H1 (cell line): ENCODE measurements at regions not wholly inside any gene's neighbourhood (a gene's known extent, or its start where the extent isn't known, plus 50 kb on each side); places are given as distances from the start of the nearest gene placed in this dataset.

Source experiments
- CTCF ChIA-PET: fragments of 300-600 bp; sonication (Branson Sonifier 250); formaldehyde crosslinking; loops from one replicate; lab custom pipeline; 2021; ENCODE audit not compliant: partially characterized antibody; lab: Charles Lee
- POLR2A ChIA-PET: fragments of 300-600 bp; sonication (Branson Sonifier 250); formaldehyde crosslinking; loops from one replicate; lab custom pipeline; 2021; ENCODE audit warnings: inconsistent platforms; ENCODE audit not compliant: partially characterized antibody; lab: Charles Lee
- DNase-seq, 2 experiments: peaks; one replicate each; pipeline versions ENCODE4 v3.0.0 to v3.0.0-alpha.2; 2010 to 2022; ENCODE audit warnings: low spot score in 2 of 2, low read depth in 1 of 2, mixed read lengths in 1 of 2
- FAIRE-seq: peaks from 2 replicates; lab custom pipeline; 2011; peaks lifted over from hg19 to GRCh38; lab: Jason Lieb, UNC
- H2AFZ ChIP-seq: 2 replicates; pipeline ENCODE4 v1.8.1; 2012; ENCODE audit warnings: low read length, inconsistent platforms
- H2AK5ac ChIP-seq: 2 replicates; pipeline ENCODE4 v1.6.1; 2013; ENCODE audit warnings: low read depth, low read length
- H2BK120ac ChIP-seq: replicated peaks from 2 replicates; pipeline ENCODE3; 2013; ENCODE audit warnings: low read depth, low read length, inconsistent platforms
- H2BK12ac ChIP-seq: 2 replicates; pipeline ENCODE4 v1.6.1; 2013; ENCODE audit warnings: low read depth, low read length
- H2BK15ac ChIP-seq: 2 replicates; pipeline ENCODE4 v1.6.1; 2013; ENCODE audit warnings: low read length
- H2BK20ac ChIP-seq: 2 replicates; pipeline ENCODE4 v1.6.1; 2013; ENCODE audit warnings: low read length
- H2BK5ac ChIP-seq: 2 replicates; pipeline ENCODE4 v1.6.1; 2013; ENCODE audit warnings: low read depth, low read length
- H3K14ac ChIP-seq: 2 replicates; pipeline ENCODE4 v1.6.1; 2013; ENCODE audit warnings: inconsistent platforms; ENCODE audit not compliant: insufficient read length
- H3K18ac ChIP-seq: 2 replicates; pipeline ENCODE4 v1.6.1; 2013; ENCODE audit warnings: low read length; ENCODE audit errors: extremely low read depth
- H3K23ac ChIP-seq: 2 replicates; pipeline ENCODE4 v1.6.1; 2013; ENCODE audit warnings: inconsistent platforms; ENCODE audit not compliant: insufficient read length
- H3K23me2 ChIP-seq: 2 replicates; pipeline ENCODE4 v1.6.1; 2013; ENCODE audit warnings: low read depth, low read length
- H3K27ac ChIP-seq: 2 replicates; pipeline ENCODE4 v1.6.1; 2011; ENCODE audit warnings: low read depth, low read length, inconsistent platforms
- H3K27me3 ChIP-seq, 4 experiments: replicated peaks in 1 of 4; 1 replicate in 1 of 4; 2 replicates in 3 of 4; pipeline versions ENCODE4 v1.6.1 to v1.8.1; 2011 to 2013; ENCODE audit warnings: low read length in 3 of 4, mild to moderate bottlenecking in 3 of 4, inconsistent platforms in 2 of 4, mixed read lengths in 2 of 4, moderate library complexity in 1 of 4; ENCODE audit not compliant: control insufficient read depth in 3 of 4, insufficient read depth in 3 of 4; ENCODE audit errors: extremely low read depth in 1 of 4
- H3K36me3 ChIP-seq, 4 experiments: 2 replicates each; pipeline versions ENCODE4 v1.6.1 to v1.8.1; 2011 to 2013; ENCODE audit warnings: mild to moderate bottlenecking in 4 of 4, low read length in 3 of 4, moderate library complexity in 2 of 4, control low read depth in 1 of 4, inconsistent platforms in 1 of 4; ENCODE audit not compliant: insufficient read depth in 4 of 4, control insufficient read depth in 2 of 4
- H3K4ac ChIP-seq: replicated peaks from 2 replicates; pipeline ENCODE3; 2013; ENCODE audit warnings: low read length, low read depth, mixed read lengths, inconsistent platforms; ENCODE audit not compliant: insufficient read length
- H3K4me1 ChIP-seq, 4 experiments: replicated peaks in 1 of 4; 1 replicate in 1 of 4; 2 replicates in 3 of 4; pipeline versions ENCODE4 v1.6.1 to v1.8.1; 2011 to 2013; ENCODE audit warnings: low read length in 3 of 4, inconsistent platforms in 2 of 4, mixed read lengths in 1 of 4; ENCODE audit not compliant: insufficient read depth in 4 of 4, control insufficient read depth in 3 of 4
- H3K4me2 ChIP-seq, 2 experiments: 2 replicates each; pipeline versions ENCODE4 v1.6.1 to v1.8.1; 2011 to 2013; ENCODE audit warnings: low read depth in 2 of 2, low read length in 2 of 2, control low read depth in 1 of 2, inconsistent platforms in 1 of 2, mild to moderate bottlenecking in 1 of 2; ENCODE audit not compliant: insufficient read depth in 1 of 2
- H3K4me3 ChIP-seq, 4 experiments: fragments of 200-600, 300-600 bp in 1 of 4; sonication (generic), shearing (Covaris generic), sonication (Bioruptor Twin) in 1 of 4; 2 replicates each; pipeline versions ENCODE4 v1.5.1 to v1.8.1; 2011 to 2016; ENCODE audit warnings: low read length in 4 of 4, low read depth in 3 of 4, control low read depth in 2 of 4, inconsistent platforms in 2 of 4, mild to moderate bottlenecking in 2 of 4, mixed read lengths in 1 of 4, moderate library complexity in 1 of 4; ENCODE audit not compliant: insufficient read depth in 2 of 4; ENCODE audit errors: extremely low read depth in 1 of 4
- H3K56ac ChIP-seq: replicated peaks from 2 replicates; pipeline ENCODE3; 2013; ENCODE audit warnings: low read depth, mild to moderate bottlenecking, mixed read lengths, low read length, inconsistent platforms; ENCODE audit not compliant: insufficient read length
- H3K79me1 ChIP-seq: 2 replicates; pipeline ENCODE4 v1.6.1; 2013; ENCODE audit warnings: low read depth, low read length, control low read depth
- H3K79me2 ChIP-seq, 2 experiments: 2 replicates each; pipeline versions ENCODE4 v1.6.1 to v1.8.1; 2012 to 2013; ENCODE audit warnings: low read length in 2 of 2, mild to moderate bottlenecking in 2 of 2, inconsistent platforms in 1 of 2; ENCODE audit not compliant: insufficient read depth in 2 of 2, control insufficient read depth in 1 of 2
- H3K9ac ChIP-seq, 4 experiments: replicated peaks in 1 of 4; 1 replicate in 1 of 4; 2 replicates in 3 of 4; pipeline versions ENCODE4 v1.6.1 to v1.8.1; 2011 to 2013; ENCODE audit warnings: low read depth in 3 of 4, low read length in 3 of 4, control low read depth in 2 of 4, mild to moderate bottlenecking in 2 of 4, moderate library complexity in 2 of 4, inconsistent platforms in 1 of 4; ENCODE audit errors: extremely low read depth in 1 of 4
- H3K9me3 ChIP-seq, 2 experiments: 2 replicates each; pipeline versions ENCODE4 v1.6.1 to v1.8.1; 2012 to 2013; ENCODE audit warnings: mild to moderate bottlenecking in 2 of 2, moderate library complexity in 2 of 2, control low read depth in 1 of 2, inconsistent platforms in 1 of 2, low read depth in 1 of 2, low read length in 1 of 2, mixed read lengths in 1 of 2; ENCODE audit not compliant: insufficient read depth in 2 of 2
- H4K20me1 ChIP-seq, 2 experiments: replicated peaks in 1 of 2; 2 replicates each; pipeline versions ENCODE3 to v1.8.1; 2011 to 2013; ENCODE audit warnings: inconsistent platforms in 2 of 2, low read length in 2 of 2, mild to moderate bottlenecking in 1 of 2; ENCODE audit not compliant: insufficient read depth in 2 of 2, control insufficient read depth in 1 of 2
- H4K5ac ChIP-seq: 2 replicates; pipeline ENCODE4 v1.6.1; 2013; ENCODE audit warnings: low read length, low read depth, mixed read lengths, inconsistent platforms; ENCODE audit not compliant: insufficient read length
- H4K8ac ChIP-seq: 2 replicates; pipeline ENCODE4 v1.8.0; 2013; ENCODE audit warnings: mild to moderate bottlenecking, moderate library complexity, low read length, inconsistent platforms; ENCODE audit not compliant: insufficient read depth; ENCODE audit errors: extremely low read depth
- H4K91ac ChIP-seq: replicated peaks from 2 replicates; pipeline ENCODE3; 2013; ENCODE audit warnings: low read length, mixed read lengths, inconsistent platforms; ENCODE audit not compliant: insufficient read length
- ATF2 ChIP-seq: IDR thresholded peaks from 2 replicates; pipeline ENCODE4 v1.6.1; 2012; ENCODE audit warnings: low read length, inconsistent platforms
- CBX8 ChIP-seq: fragments of 300-800, 300-1000 bp; sonication (generic); IDR thresholded peaks from 2 replicates; pipeline ENCODE4 v1.7.1; 2016; ENCODE audit warnings: low read depth, low read length, borderline replicate concordance
- CHD1 ChIP-seq: IDR thresholded peaks from 2 replicates; pipeline ENCODE4 v1.6.1; 2012; ENCODE audit warnings: low read depth, low read length, improper control_type of control experiment
- CREB1 ChIP-seq: IDR thresholded peaks from 2 replicates; pipeline ENCODE4 v1.6.1; 2012; ENCODE audit warnings: inconsistent platforms
- FOSL1 ChIP-seq: IDR thresholded peaks from 2 replicates; pipeline ENCODE4 v1.6.1; 2011; ENCODE audit warnings: mild to moderate bottlenecking, low read depth, low read length, moderate library complexity; ENCODE audit not compliant: insufficient read depth
- GTF2F1 ChIP-seq: IDR thresholded peaks from 2 replicates; pipeline ENCODE4 v1.6.1; 2012; ENCODE audit warnings: low read depth, low read length, improper control_type of control experiment, borderline replicate concordance
- JUN ChIP-seq: IDR thresholded peaks from 2 replicates; pipeline ENCODE4 v1.6.1; 2011; ENCODE audit warnings: low read depth, mild to moderate bottlenecking, improper control_type of control experiment, low read length
- MAFK ChIP-seq: IDR thresholded peaks from 2 replicates; pipeline ENCODE4 v1.6.1; 2012; ENCODE audit warnings: low read depth, mild to moderate bottlenecking, improper control_type of control experiment, low read length
- NRF1 ChIP-seq: IDR thresholded peaks from 2 replicates; pipeline ENCODE4 v1.6.1; 2011; ENCODE audit warnings: mild to moderate bottlenecking, low read depth, low read length, improper control_type of control experiment
- POLR2AphosphoS5 ChIP-seq: IDR thresholded peaks from 2 replicates; pipeline ENCODE4 v1.6.1; 2011; ENCODE audit warnings: low read depth, low read length
- RXRA ChIP-seq: IDR thresholded peaks from 2 replicates; pipeline ENCODE4 v1.6.1; 2011; ENCODE audit warnings: low read depth, mild to moderate bottlenecking, low read length, moderate library complexity; ENCODE audit not compliant: insufficient read depth
- SIN3A ChIP-seq, 2 experiments: IDR thresholded peaks in 1 of 2; conservative IDR thresholded peaks in 1 of 2; 2 replicates each; pipeline ENCODE4 v1.6.1; 2011 to 2012; ENCODE audit warnings: low read length in 2 of 2, improper control_type of control experiment in 1 of 2, low read depth in 1 of 2, mild to moderate bottlenecking in 1 of 2
- SP4 ChIP-seq: IDR thresholded peaks from 2 replicates; pipeline ENCODE4 v1.6.1; 2012; ENCODE audit warnings: low read length, inconsistent platforms
- SRF ChIP-seq: IDR thresholded peaks from 2 replicates; pipeline ENCODE4 v1.6.1; 2011; ENCODE audit warnings: mild to moderate bottlenecking, low read depth, low read length, moderate library complexity
- TCF12 ChIP-seq: IDR thresholded peaks from 2 replicates; pipeline ENCODE4 v1.6.1; 2011; ENCODE audit warnings: low read depth, mild to moderate bottlenecking, low read length
- ZNF274 ChIP-seq: IDR thresholded peaks from 2 replicates; pipeline ENCODE4 v1.7.0; 2012; ENCODE audit warnings: low read length, borderline replicate concordance; ENCODE audit errors: extremely low read depth

- Histone ChIP-seq H3K36me3 (no peaks in the 10 kb centered on the region), H3K4me3 (no peak overlapping the region), H3K27me3 (no peaks in the 10 kb centered on the region), H3K14ac (no peak overlapping the region), H2BK15ac (no peak overlapping the region), H2AK5ac (no peak overlapping the region), H4K5ac (no peak overlapping the region), H2BK20ac (no peak overlapping the region), H2AFZ (no peak overlapping the region), H2BK12ac (no peak overlapping the region), H4K91ac (no peak overlapping the region), H3K79me2 (no peaks in the 10 kb centered on the region), H3K79me1 (no peaks in the 10 kb centered on the region), H3K23ac (no peak overlapping the region), H3K4me1 (no peaks in the 10 kb centered on the region), H3K9ac (no peak overlapping the region), H3K4ac (no peak overlapping the region), H3K56ac (no peak overlapping the region), H3K4me2 (no peak overlapping the region), H4K8ac (no peak overlapping the region), H4K20me1 (no peaks in the 10 kb centered on the region), H3K18ac (no peak overlapping the region), H2BK120ac (no peak overlapping the region), H2BK5ac (no peak overlapping the region), H3K23me2 (no peaks in the 10 kb centered on the region), H3K27ac (no peak overlapping the region), H3K9me3 (peaks cover 58 to 60% of the 10 kb centered on the region in 2 experiments)
- no peak for DNase-seq
- FAIRE-seq: no peak
- CTCF ChIA-PET: no interaction called here
- POLR2A ChIA-PET: no interaction called here
- TF ChIP-seq TCF12 (no peak), MAFK (no peak), SRF (no peak), POLR2AphosphoS5 (no peak), SIN3A (conservative IDR thresholded peaks at IDR 0.05 in 1 of 2, IDR thresholded peaks at IDR 0.05 in 1 of 2; ENCODE audit: low read depth in 1 of 2, low read length in 2 of 2) (no peak), GTF2F1 (no peak), CREB1 (no peak), ZNF274 (no peak), CBX8 (no peak), FOSL1 (no peak), CHD1 (no peak), ATF2 (no peak), JUN (no peak), RXRA (no peak), NRF1 (no peak), SP4 (no peak)
Observed at GRCh38 chr16:35339337-35339736, 1879.9 kb downstream of the TP53TG3F start.
